ENCODE measurements at regions not wholly inside any gene's neighbourhood (a gene's known extent, or its start where the extent isn't known, plus 50 kb on each side); places are given as distances from the start of the nearest gene placed in this dataset.

DNA sequence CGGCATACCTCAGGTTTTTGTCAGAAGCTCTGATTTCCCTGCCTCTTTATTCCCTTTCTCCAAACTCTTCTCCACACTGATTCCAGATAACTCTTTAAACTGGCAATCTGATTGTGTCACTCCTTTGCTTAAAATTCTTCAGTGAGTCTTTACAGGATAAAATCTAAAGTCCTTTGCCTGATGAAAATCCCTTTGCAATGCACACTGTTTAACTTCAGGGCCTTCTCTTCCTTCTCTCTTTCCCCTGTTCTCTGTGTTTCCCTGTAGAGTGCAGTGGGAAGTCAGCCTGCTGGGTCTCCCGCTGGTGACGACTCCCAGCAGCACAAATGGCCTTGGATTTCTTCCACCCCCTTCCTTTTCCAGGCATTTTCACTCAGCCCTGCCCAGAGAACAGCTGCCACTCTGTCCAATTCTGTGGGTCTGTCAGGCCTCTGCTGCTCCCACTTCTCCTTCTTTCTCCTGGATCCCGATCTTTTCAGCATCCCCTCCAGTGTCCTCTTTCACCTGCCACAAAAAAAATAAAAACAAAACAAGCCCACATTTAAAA is 189.9 kb upstream of the NWD2 start:
- TF ChIP-seq CTCF (IDR thresholded peaks at IDR 0.05) (no peak), EZH2 (IDR thresholded peaks at IDR 0.05; ENCODE audit: borderline replicate concordance, insufficient read depth, low read depth, low read length, poor library complexity, severe bottlenecking) (no peak)

All from B cell (primary cell).